ENCODE measurements at regions not wholly inside any gene's neighbourhood (a gene's known extent, or its start where the extent isn't known, plus 50 kb on each side); places are given as distances from the start of the nearest gene placed in this dataset.

DNA sequence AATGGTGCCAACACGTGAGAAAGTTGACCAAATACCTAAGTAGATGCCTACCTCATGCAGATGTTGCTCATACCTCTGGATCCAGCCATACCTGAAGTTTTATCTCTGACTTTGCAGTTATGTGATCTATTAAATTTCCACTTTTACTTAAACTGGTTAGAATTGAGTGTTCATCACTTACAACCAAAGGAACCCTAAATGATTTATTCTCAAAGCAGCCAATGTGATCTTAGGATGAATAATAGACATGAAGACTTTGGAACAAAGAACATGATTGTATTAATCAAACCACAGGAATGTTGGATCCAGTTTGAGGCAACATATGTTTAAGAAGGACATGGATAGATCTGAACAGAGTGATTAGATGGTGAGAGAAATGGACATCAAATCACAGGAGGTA lies 68.7 kb downstream of the IRX6 start:
- no peak overlapping the region for H3K4me2 ChIP-seq (ENCODE audit: low read length)
- H3K9me3 ChIP-seq (ENCODE audit: low read length), result no peaks in the 10 kb centered on the region
- no peak overlapping the region for H2AFZ ChIP-seq (ENCODE audit: low read depth, low read length)
- no peak for TF ChIP-seq EP300 (conservative IDR thresholded peaks at IDR 0.05; ENCODE audit: poor library complexity, severe bottlenecking)
- no peak for TF ChIP-seq POLR2AphosphoS5 (IDR thresholded peaks at IDR 0.05)
- TF ChIP-seq, protein P1, sequence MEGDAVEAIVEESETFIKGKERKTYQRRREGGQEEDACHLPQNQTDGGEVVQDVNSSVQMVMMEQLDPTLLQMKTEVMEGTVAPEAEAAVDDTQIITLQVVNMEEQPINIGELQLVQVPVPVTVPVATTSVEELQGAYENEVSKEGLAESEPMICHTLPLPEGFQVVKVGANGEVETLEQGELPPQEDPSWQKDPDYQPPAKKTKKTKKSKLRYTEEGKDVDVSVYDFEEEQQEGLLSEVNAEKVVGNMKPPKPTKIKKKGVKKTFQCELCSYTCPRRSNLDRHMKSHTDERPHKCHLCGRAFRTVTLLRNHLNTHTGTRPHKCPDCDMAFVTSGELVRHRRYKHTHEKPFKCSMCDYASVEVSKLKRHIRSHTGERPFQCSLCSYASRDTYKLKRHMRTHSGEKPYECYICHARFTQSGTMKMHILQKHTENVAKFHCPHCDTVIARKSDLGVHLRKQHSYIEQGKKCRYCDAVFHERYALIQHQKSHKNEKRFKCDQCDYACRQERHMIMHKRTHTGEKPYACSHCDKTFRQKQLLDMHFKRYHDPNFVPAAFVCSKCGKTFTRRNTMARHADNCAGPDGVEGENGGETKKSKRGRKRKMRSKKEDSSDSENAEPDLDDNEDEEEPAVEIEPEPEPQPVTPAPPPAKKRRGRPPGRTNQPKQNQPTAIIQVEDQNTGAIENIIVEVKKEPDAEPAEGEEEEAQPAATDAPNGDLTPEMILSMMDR (IDR thresholded peaks at IDR 0.05; ENCODE audit: poor library complexity, severe bottlenecking), result no peak
- TF ChIP-seq RAD21 (conservative IDR thresholded peaks at IDR 0.05), result no peak
- H3K4me3 ChIP-seq (ENCODE audit: low read length), result no peak overlapping the region
- no peaks in the 10 kb centered on the region for H3K27me3 ChIP-seq (ENCODE audit: insufficient read depth, low read depth, low read length)
- H3K36me3 ChIP-seq (ENCODE audit: insufficient read depth, low read length), result no peaks in the 10 kb centered on the region
- H3K9ac ChIP-seq (ENCODE audit: low read length), result no peak overlapping the region
- no peaks in the 10 kb centered on the region for H3K79me2 ChIP-seq (replicated peaks; ENCODE audit: insufficient read depth, low read length)
- peaks cover 3% of the 10 kb centered on the region for H3F3A ChIP-seq (ENCODE audit: insufficient read depth, low read length, poor library complexity, severe bottlenecking)
- no peaks in the 10 kb centered on the region for H3K9me2 ChIP-seq (ENCODE audit: insufficient read depth, low read length)
- no peaks in the 10 kb centered on the region for H4K20me1 ChIP-seq (ENCODE audit: insufficient read depth)
- H3K27ac ChIP-seq (ENCODE audit: low read length), result no peak overlapping the region

DNA sequence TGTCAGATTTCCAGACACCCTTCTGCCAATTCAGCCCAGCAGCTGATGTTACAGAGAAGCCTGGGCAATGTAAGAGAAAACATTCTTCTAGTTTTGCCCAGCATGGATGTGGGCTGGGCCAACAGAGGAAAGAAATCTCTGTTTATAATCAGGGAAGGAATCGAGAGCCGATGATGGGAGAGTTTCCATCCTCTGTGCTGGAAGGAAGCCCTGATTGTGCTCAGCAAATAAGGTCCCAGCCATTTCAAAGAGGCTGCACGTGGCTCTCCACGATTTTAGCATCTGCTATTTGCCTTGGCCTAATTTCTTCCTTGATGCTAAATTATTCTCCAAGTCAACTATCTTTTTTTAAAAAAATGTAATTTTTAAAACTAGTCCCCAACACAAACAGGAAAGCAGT lies 70.0 kb downstream of the IRX6 start:
- H3K27me3 ChIP-seq (ENCODE audit: insufficient read depth, low read depth, low read length), result no peaks in the 10 kb centered on the region
- no peaks in the 10 kb centered on the region for H3K36me3 ChIP-seq (ENCODE audit: insufficient read depth, low read length)
- H3F3A ChIP-seq (ENCODE audit: insufficient read depth, low read length, poor library complexity, severe bottlenecking), result peaks cover 3% of the 10 kb centered on the region
- H2AFZ ChIP-seq (ENCODE audit: low read depth, low read length), result no peak overlapping the region
- H3K9me2 ChIP-seq (ENCODE audit: insufficient read depth, low read length), result no peaks in the 10 kb centered on the region
- H3K27ac ChIP-seq (ENCODE audit: low read length), result no peak overlapping the region
- H3K9ac ChIP-seq (ENCODE audit: low read length), result no peak overlapping the region
- H4K20me1 ChIP-seq (ENCODE audit: insufficient read depth), result no peaks in the 10 kb centered on the region
- no peak for TF ChIP-seq RAD21 (conservative IDR thresholded peaks at IDR 0.05)
- TF ChIP-seq SMC3 (conservative IDR thresholded peaks at IDR 0.05; ENCODE audit: poor library complexity), result no peak
- no peak for TF ChIP-seq POLR2AphosphoS5 (IDR thresholded peaks at IDR 0.05)
- no peak for TF ChIP-seq TAF1 (IDR thresholded peaks at IDR 0.05; ENCODE audit: low read depth)
- TF ChIP-seq MXI1 (conservative IDR thresholded peaks at IDR 0.05; ENCODE audit: poor library complexity, severe bottlenecking), result no peak
- TF ChIP-seq, protein P2, sequence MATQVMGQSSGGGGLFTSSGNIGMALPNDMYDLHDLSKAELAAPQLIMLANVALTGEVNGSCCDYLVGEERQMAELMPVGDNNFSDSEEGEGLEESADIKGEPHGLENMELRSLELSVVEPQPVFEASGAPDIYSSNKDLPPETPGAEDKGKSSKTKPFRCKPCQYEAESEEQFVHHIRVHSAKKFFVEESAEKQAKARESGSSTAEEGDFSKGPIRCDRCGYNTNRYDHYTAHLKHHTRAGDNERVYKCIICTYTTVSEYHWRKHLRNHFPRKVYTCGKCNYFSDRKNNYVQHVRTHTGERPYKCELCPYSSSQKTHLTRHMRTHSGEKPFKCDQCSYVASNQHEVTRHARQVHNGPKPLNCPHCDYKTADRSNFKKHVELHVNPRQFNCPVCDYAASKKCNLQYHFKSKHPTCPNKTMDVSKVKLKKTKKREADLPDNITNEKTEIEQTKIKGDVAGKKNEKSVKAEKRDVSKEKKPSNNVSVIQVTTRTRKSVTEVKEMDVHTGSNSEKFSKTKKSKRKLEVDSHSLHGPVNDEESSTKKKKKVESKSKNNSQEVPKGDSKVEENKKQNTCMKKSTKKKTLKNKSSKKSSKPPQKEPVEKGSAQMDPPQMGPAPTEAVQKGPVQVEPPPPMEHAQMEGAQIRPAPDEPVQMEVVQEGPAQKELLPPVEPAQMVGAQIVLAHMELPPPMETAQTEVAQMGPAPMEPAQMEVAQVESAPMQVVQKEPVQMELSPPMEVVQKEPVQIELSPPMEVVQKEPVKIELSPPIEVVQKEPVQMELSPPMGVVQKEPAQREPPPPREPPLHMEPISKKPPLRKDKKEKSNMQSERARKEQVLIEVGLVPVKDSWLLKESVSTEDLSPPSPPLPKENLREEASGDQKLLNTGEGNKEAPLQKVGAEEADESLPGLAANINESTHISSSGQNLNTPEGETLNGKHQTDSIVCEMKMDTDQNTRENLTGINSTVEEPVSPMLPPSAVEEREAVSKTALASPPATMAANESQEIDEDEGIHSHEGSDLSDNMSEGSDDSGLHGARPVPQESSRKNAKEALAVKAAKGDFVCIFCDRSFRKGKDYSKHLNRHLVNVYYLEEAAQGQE (IDR thresholded peaks at IDR 0.05; ENCODE audit: borderline replicate concordance), result no peak
- TF ChIP-seq, protein P1 (IDR thresholded peaks at IDR 0.05; ENCODE audit: poor library complexity, severe bottlenecking), result no peak
- TF ChIP-seq EP300 (conservative IDR thresholded peaks at IDR 0.05; ENCODE audit: poor library complexity, severe bottlenecking), result no peak
- TF ChIP-seq EZH2 (IDR thresholded peaks at IDR 0.05; ENCODE audit: borderline replicate concordance, insufficient read depth, low read length, poor library complexity, severe bottlenecking), result no peak
- H3K9me3 ChIP-seq (ENCODE audit: low read length), result no peaks in the 10 kb centered on the region
- H3K4me2 ChIP-seq (ENCODE audit: low read length), result no peak overlapping the region
- no peaks in the 10 kb centered on the region for H3K79me2 ChIP-seq (replicated peaks; ENCODE audit: insufficient read depth, low read length)
- no peak overlapping the region for H3K4me3 ChIP-seq (ENCODE audit: low read length)

Measured in neural cell (in vitro differentiated cells).